Glutamatergic neuron (in vitro differentiated cells): ENCODE measurements at regions not wholly inside any gene's neighbourhood (a gene's known extent, or its start where the extent isn't known, plus 50 kb on each side); places are given as distances from the start of the nearest gene placed in this dataset.

Experiments
- DNase-seq: peaks from one replicate; pipeline ENCODE4 v3.0.0; 2022
- H3K27ac Mint-ChIP-seq: one replicate; pipeline ENCODE4 v1.8.0; 2020; ENCODE audit warnings: mild to moderate bottlenecking, mixed read lengths, inconsistent platforms; ENCODE audit not compliant: unreplicated experiment
- H3K27me3 Mint-ChIP-seq: one replicate; pipeline ENCODE4 v1.8.0; 2020; ENCODE audit warnings: mild to moderate bottlenecking, moderate library complexity, mixed read lengths, inconsistent platforms; ENCODE audit not compliant: unreplicated experiment
- H3K36me3 Mint-ChIP-seq: one replicate; pipeline ENCODE4 v1.8.0; 2020; ENCODE audit warnings: mild to moderate bottlenecking, mixed read lengths, inconsistent platforms; ENCODE audit not compliant: unreplicated experiment
- H3K4me1 Mint-ChIP-seq: one replicate; pipeline ENCODE4 v1.8.0; 2020; ENCODE audit warnings: mild to moderate bottlenecking, low read depth, mixed read lengths, inconsistent platforms; ENCODE audit not compliant: unreplicated experiment
- H3K4me3 Mint-ChIP-seq: one replicate; pipeline ENCODE4 v1.8.0; 2020; ENCODE audit warnings: mild to moderate bottlenecking, mixed read lengths, inconsistent platforms; ENCODE audit not compliant: unreplicated experiment
- H3K9me3 Mint-ChIP-seq: one replicate; pipeline ENCODE4 v1.8.0; 2020; ENCODE audit warnings: mild to moderate bottlenecking, moderate library complexity, mixed read lengths, inconsistent platforms; ENCODE audit not compliant: unreplicated experiment
- TF ChIP-seq, protein P1 (sequence below): fragments of 200-600 bp; sonication (generic); IDR thresholded peaks from one replicate; pipeline ENCODE4 v1.5.0; 2021; ENCODE audit not compliant: partially characterized antibody, unreplicated experiment

- Mint-ChIP-seq H3K4me3 (no peak overlapping the region), H3K27me3 (no peaks in the 10 kb centered on the region), H3K4me1 (peaks cover 4% of the 10 kb centered on the region), H3K36me3 (no peaks in the 10 kb centered on the region), H3K27ac (no peak overlapping the region), H3K9me3 (no peaks in the 10 kb centered on the region)
- TF ChIP-seq, protein P1, sequence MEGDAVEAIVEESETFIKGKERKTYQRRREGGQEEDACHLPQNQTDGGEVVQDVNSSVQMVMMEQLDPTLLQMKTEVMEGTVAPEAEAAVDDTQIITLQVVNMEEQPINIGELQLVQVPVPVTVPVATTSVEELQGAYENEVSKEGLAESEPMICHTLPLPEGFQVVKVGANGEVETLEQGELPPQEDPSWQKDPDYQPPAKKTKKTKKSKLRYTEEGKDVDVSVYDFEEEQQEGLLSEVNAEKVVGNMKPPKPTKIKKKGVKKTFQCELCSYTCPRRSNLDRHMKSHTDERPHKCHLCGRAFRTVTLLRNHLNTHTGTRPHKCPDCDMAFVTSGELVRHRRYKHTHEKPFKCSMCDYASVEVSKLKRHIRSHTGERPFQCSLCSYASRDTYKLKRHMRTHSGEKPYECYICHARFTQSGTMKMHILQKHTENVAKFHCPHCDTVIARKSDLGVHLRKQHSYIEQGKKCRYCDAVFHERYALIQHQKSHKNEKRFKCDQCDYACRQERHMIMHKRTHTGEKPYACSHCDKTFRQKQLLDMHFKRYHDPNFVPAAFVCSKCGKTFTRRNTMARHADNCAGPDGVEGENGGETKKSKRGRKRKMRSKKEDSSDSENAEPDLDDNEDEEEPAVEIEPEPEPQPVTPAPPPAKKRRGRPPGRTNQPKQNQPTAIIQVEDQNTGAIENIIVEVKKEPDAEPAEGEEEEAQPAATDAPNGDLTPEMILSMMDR, result no peak
- no peak for DNase-seq
Observed at GRCh38 chr3:186477033-186477432, 67.1 kb downstream of the CRYGS start.

GRCh38 chr3:186476541-186476940 is 67.6 kb downstream of the CRYGS start:
- DNase-seq, result no peak
- Mint-ChIP-seq H3K27me3 (no peaks in the 10 kb centered on the region), H3K9me3 (no peaks in the 10 kb centered on the region), H3K4me3 (no peak overlapping the region), H3K36me3 (no peaks in the 10 kb centered on the region), H3K4me1 (peaks cover 4% of the 10 kb centered on the region), H3K27ac (no peak overlapping the region)
- TF ChIP-seq, protein P1, result no peak

DNA sequence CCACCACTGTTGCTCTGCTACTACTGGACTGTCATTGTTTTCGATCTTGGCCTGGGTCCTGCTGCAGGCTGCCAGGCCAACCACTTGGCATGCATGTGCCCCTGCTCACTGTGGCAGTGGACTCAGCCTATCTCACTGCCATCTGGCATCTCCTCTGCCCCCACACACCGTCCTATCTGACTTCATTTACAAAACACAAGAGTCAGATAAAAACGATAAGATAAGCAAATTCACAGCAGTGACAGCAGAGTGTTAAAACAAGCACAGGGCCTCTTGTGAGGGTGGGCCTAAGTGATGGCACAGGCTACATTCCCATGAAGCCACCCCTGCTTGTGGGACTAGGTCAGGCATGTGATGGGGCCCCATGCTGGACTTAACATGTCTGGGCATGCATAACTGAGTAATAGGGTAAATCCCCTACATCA is 68.1 kb downstream of the CRYGS start:
- no peak overlapping the region for H3K4me3 Mint-ChIP-seq
- no peaks in the 10 kb centered on the region for H3K27me3 Mint-ChIP-seq
- no peaks in the 10 kb centered on the region for H3K9me3 Mint-ChIP-seq
- TF ChIP-seq, protein P1, result no peak
- no peak overlapping the region for H3K27ac Mint-ChIP-seq
- H3K4me1 Mint-ChIP-seq, result peaks cover 4% of the 10 kb centered on the region
- H3K36me3 Mint-ChIP-seq, result no peaks in the 10 kb centered on the region
- DNase-seq, result no peak

DNA sequence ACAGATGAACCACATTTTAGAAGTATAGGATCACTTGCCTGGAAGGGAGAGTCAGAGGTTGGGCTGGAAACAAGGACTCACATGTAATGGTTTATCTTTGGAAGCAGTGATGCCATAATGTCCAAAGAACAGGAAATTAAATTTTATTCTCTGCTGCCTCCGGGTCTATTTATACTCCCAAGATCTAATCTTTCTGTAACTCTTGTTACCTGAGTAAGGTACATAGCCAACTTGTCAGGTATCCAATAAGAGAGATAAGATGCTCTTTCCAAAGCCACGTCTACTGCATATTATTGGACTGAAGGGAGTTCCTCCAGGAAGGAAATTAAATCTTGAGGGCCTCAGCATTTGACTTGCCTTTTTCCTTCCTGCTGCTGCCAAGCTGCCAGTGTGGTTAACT is 71.0 kb downstream of the CRYGS start:
- H3K4me1 Mint-ChIP-seq, result peaks cover 12% of the 10 kb centered on the region
- TF ChIP-seq, protein P1, result no peak
- no peaks in the 10 kb centered on the region for H3K36me3 Mint-ChIP-seq
- DNase-seq, result no peak
- H3K9me3 Mint-ChIP-seq, result no peaks in the 10 kb centered on the region
- H3K27me3 Mint-ChIP-seq, result no peaks in the 10 kb centered on the region
- H3K4me3 Mint-ChIP-seq, result no peak overlapping the region
- H3K27ac Mint-ChIP-seq, result no peak overlapping the region

DNA sequence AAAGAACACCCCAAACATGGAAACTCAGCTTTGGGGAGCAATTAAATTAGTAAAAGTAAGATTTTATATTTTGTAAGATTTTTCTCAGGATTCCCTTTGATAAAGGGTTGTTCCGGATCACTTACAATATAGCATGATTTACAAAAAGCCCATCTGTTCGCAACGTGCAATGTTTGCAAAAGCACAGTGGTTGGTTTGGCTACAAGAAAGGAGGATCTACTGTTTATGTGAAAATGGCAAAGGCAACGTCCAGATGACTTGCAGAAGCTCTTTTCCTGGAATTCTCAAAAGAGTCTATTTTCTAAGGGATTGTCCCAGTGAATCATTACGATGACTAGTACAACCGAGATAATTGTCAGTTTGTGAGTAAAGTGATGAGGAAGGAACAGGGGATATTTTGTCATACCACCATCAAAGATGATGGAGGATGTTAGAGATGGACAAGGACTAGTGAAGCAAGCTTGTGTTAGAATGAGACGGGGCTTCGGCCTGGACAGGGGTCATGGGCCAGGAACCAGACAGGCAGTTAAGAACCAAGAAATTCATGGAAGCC is 71.6 kb downstream of the CRYGS start:
- Mint-ChIP-seq H3K4me3 (no peak overlapping the region), H3K4me1 (peaks cover 12% of the 10 kb centered on the region), H3K9me3 (no peaks in the 10 kb centered on the region), H3K27me3 (no peaks in the 10 kb centered on the region), H3K36me3 (no peaks in the 10 kb centered on the region), H3K27ac (no peak overlapping the region)
- DNase-seq, result no peak
- TF ChIP-seq, protein P1, result no peak
